Endothelial cell of umbilical vein (primary cell): ENCODE measurements at regions not wholly inside any gene's neighbourhood (a gene's known extent, or its start where the extent isn't known, plus 50 kb on each side); places are given as distances from the start of the nearest gene placed in this dataset.

Experiments used
- EZH2 ChIP-seq: IDR thresholded peaks from 2 replicates; pipeline ENCODE4 v1.6.1; 2012; ENCODE audit warnings: borderline replicate concordance, low read depth, mild to moderate bottlenecking, moderate library complexity, low read length, inconsistent platforms; ENCODE audit not compliant: severe bottlenecking
- FOS ChIP-seq: IDR thresholded peaks from 2 replicates; pipeline ENCODE4 v1.6.1; 2011; ENCODE audit warnings: mild to moderate bottlenecking, low read length, moderate library complexity, borderline replicate concordance; ENCODE audit not compliant: insufficient read depth
- MYC ChIP-seq: IDR thresholded peaks from one replicate; pipeline ENCODE4 v1.6.1; 2011; ENCODE audit warnings: mild to moderate bottlenecking, low read depth, low read length
- POLR2A ChIP-seq: IDR thresholded peaks from 2 replicates; pipeline ENCODE4 v1.6.1; 2012; ENCODE audit warnings: low read depth, mild to moderate bottlenecking, control low read depth, low read length
- POLR2AphosphoS5 ChIP-seq: IDR thresholded peaks from 2 replicates; pipeline ENCODE4 v1.6.1; 2012; ENCODE audit warnings: low read depth, mild to moderate bottlenecking, control low read depth, low read length, moderate library complexity; ENCODE audit not compliant: insufficient read depth
- TF ChIP-seq, protein P1 (sequence below), 2 donors: IDR thresholded peaks; 1 replicate in 1 of 2; 2 replicates in 1 of 2; pipeline ENCODE4 v1.5.1; 2011; ENCODE audit warnings: low read length in 2 of 2, mild to moderate bottlenecking in 2 of 2, moderate library complexity in 2 of 2, control low read depth in 1 of 2, inconsistent platforms in 1 of 2, low read depth in 1 of 2; ENCODE audit not compliant: insufficient read depth in 1 of 2; ENCODE audit errors: extremely low read depth in 1 of 2
- TF ChIP-seq, protein P2 (sequence below): IDR thresholded peaks from 2 replicates; pipeline ENCODE4 v1.6.1; 2011; ENCODE audit not compliant: insufficient read depth, insufficient read length

- no peak for TF ChIP-seq FOS
- no peak for TF ChIP-seq POLR2A
- TF ChIP-seq, protein P1, sequence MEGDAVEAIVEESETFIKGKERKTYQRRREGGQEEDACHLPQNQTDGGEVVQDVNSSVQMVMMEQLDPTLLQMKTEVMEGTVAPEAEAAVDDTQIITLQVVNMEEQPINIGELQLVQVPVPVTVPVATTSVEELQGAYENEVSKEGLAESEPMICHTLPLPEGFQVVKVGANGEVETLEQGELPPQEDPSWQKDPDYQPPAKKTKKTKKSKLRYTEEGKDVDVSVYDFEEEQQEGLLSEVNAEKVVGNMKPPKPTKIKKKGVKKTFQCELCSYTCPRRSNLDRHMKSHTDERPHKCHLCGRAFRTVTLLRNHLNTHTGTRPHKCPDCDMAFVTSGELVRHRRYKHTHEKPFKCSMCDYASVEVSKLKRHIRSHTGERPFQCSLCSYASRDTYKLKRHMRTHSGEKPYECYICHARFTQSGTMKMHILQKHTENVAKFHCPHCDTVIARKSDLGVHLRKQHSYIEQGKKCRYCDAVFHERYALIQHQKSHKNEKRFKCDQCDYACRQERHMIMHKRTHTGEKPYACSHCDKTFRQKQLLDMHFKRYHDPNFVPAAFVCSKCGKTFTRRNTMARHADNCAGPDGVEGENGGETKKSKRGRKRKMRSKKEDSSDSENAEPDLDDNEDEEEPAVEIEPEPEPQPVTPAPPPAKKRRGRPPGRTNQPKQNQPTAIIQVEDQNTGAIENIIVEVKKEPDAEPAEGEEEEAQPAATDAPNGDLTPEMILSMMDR (IDR thresholded peaks at IDR 0.05; ENCODE audit: extremely low read depth in 1 of 2, insufficient read depth in 1 of 2, low read depth in 1 of 2, low read length in 2 of 2): no peak
- TF ChIP-seq, protein P2, sequence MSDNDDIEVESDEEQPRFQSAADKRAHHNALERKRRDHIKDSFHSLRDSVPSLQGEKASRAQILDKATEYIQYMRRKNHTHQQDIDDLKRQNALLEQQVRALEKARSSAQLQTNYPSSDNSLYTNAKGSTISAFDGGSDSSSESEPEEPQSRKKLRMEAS: no peak
- TF ChIP-seq MYC: no peak
- TF ChIP-seq EZH2: no peak
- TF ChIP-seq POLR2AphosphoS5: no peak
These were observed 216.9 kb upstream of the DCBLD2 start for GRCh38 chr3:99118381-99118780.
